Urothelium cell line (cell line): ENCODE measurements at regions not wholly inside any gene's neighbourhood (a gene's known extent, or its start where the extent isn't known, plus 50 kb on each side); places are given as distances from the start of the nearest gene placed in this dataset.

Experiments
- DNase-seq: peaks from one replicate; pipeline ENCODE4 v3.0.0; 2011; ENCODE audit warnings: low spot score, mixed read lengths
- FAIRE-seq: peaks from 2 replicates; lab custom pipeline; 2011; peaks lifted over from hg19 to GRCh38; lab: Jason Lieb, UNC

- DNase-seq (no peak), FAIRE-seq (no peak)
Measured at GRCh38 chr2:122737429-122738077, 982.1 kb downstream of the TSN start.

DNA sequence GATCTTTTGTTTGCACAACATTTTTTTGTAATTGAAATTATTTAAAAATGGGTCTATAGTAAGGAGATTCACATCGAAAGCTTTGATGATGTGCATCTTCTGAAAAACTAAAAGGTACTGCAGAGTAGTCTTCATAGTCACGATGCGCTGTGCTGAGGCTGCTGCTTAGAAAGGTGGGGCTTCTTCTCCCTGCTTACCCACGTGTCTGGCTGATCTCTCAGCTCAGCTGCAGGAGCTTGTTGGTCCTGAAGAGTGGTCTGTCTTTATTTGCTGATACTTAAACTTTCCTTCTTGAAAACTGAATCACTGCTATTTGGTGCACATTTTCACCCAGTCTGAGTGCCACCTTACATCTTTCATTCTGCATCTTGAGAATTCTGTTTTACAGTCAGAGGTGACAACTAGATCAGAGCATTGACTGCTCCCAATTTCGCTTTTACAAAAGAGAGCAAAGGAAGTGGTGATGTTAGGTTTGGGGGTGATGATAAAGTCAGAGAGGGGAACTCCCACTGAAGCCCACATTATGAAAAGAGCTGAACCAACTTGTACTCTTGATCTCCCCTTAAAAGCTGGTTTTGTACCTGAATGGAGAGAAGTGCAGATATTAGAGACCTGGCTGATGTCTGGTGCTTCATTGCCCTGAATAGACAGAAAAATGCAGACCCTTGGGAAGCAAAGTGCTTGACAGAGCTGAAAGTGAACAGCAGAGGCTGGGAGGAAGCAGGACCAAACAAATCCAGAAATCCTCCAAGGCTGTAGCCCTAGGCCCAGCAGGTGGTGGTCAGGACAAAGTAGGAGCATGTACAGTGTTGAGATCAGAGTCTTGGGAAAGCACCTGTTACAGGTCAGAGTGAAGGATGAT, 984.5 kb downstream of the TSN start:
- FAIRE-seq (no peak), DNase-seq (no peak)

DNA sequence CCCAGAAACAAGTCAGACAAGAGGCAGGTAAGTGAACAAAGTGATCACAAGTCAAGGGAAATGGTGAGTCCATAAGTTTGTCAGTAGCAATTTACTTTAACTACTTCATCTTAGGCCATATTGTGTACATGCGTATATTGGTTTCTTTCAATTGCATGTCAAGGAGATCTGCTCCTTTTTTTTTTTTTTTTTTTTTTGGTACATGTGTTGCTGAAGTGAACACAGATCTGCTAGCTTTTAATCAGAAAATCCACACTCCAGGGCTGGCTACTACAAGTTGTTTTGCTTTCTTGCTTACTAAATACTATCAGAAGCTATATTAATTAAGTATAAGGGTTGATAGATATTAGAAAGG, 985.1 kb downstream of the TSN start:
- FAIRE-seq = no peak
- DNase-seq = no peak

DNA sequence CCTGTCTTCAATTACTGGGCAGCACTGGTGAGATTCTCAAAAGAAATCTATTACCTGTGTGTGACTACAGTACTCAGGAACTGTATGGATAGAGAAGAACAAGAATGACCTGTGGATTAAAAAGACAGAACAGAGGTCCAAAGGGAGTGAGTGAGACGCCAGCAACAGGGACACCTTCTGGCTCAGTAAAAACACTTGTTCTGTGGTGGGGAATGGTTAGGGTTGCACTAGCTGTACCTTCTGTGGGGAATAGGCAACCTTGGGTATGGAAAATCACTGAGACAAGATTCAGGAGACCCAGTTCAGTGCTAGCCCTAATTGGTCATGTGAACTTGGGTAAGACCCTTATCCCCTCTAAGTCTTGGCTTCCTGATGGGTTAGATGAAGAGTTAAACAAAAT, 986.0 kb downstream of the TSN start:
- DNase-seq = no peak
- no peak for FAIRE-seq

GRCh38 chr2:122743021-122743675, 987.7 kb downstream of the TSN start:
- DNase-seq (no peak), FAIRE-seq (no peak)

GRCh38 chr2:122745603-122746002, 990.2 kb downstream of the TSN start:
- FAIRE-seq = peak; percentile 68
- no peak for DNase-seq

DNA sequence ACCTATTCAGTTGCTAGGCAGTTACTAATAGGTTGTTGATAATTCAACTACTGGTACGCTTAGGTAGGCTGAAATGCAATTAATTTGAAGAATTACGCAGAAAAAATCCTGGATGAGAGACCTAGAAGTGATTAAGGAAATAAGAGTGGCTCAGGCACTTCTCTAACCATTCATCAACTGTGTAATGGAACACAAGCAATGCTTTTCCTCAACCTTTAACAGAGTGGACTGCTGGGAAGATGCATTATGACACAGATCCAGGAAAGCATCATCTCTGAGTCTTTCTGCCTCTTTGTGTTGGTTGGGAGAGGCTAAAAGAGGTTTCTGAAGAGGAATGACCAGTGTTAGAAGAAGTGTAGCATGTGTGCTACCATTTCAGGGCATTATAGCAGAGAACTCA, 992.2 kb downstream of the TSN start:
- FAIRE-seq (peak; percentile 78), DNase-seq (no peak)

- FAIRE-seq (peak; percentile 72), DNase-seq (peak; percentile 68)
Measured at GRCh38 chr2:122748552-122749011, 993.1 kb downstream of the TSN start.

DNA sequence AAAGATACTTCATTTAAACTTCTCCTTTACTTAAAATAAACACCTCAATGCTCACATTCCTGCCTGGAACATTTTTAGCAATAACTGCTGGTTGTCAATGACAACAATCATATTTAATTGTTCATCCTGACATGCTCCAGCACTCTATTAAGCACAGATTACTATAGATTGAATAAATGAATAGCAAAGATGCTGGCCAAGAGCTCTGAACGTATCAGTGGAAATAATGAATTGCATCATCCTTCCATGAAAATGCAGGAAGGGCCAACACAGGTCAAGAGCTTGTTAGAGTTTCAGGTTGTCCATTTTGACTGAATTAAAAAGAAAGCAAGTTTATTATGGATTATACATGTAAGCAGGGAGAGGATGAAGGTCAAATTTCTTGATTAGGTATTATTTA, 994.0 kb downstream of the TSN start:
- no peak for FAIRE-seq
- DNase-seq = no peak

- FAIRE-seq (no peak), DNase-seq (no peak)
Measured at GRCh38 chr2:122750095-122750494, 994.6 kb downstream of the TSN start.

GRCh38 chr2:122750808-122751207, 995.4 kb downstream of the TSN start:
- FAIRE-seq (no peak), DNase-seq (no peak)

GRCh38 chr2:122753336-122753735, 997.9 kb downstream of the TSN start:
- DNase-seq (no peak), FAIRE-seq (no peak)

- no peak for FAIRE-seq
Measured at GRCh38 chr2:122754561-122754960, 999.1 kb downstream of the TSN start.

GRCh38 chr2:122755281-122755780, 999.9 kb downstream of the TSN start:
- FAIRE-seq = no peak
- no peak for DNase-seq

More at GRCh38 chr2:122754561-122754960, 999.1 kb downstream of the TSN start:
- no peak for DNase-seq

- DNase-seq (no peak), FAIRE-seq (no peak)
Measured at GRCh38 chr2:122758967-122759366, 1003.5 kb downstream of the TSN start.

GRCh38 chr2:122764014-122764413, 1008.6 kb downstream of the TSN start:
- no peak for DNase-seq
- FAIRE-seq = no peak

- DNase-seq (no peak), FAIRE-seq (no peak)
Measured at GRCh38 chr2:122780251-122780650, 1024.8 kb downstream of the TSN start.

- DNase-seq (no peak), FAIRE-seq (no peak)
Measured at GRCh38 chr2:122794100-122794499, 1038.6 kb downstream of the TSN start.

DNA sequence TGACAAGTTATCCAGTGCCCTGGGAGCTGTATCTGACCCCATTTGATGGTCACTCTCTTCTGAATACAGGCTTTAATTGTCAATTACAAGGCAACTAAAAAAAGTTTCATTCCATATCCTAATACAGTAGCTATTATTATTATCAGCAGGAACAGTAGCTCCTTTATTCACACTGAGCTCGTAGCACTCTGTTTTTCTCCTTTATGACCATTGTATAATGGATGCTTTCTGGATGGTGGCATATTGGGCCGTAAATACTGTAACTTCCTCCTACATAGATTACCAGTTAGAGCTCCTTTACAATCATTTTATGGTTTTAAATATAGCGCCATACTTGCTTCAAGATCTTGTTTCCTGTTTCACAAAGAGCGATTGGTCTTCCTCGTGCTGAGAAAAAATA, 1040.3 kb downstream of the TSN start:
- DNase-seq (no peak), FAIRE-seq (no peak)

DNA sequence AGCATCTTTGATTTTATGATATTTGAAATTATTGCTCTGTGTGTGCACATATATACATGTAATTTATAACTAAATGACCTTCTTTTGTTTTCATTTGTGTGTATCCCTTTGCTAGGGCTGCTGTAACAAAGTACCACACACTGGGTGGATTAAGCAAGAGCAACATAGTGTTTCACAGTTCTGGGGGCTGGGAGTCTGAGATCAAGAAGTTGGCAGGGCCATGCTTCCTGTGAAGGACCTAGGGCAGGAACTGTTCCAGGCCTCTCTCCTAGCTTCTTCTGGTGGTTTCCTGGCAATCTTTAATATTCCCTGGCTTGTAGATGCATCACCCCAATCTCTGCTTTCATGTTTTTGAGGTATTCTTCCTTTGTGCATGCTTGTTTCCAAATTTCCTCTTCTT, 1043.9 kb downstream of the TSN start:
- no peak for DNase-seq
- no peak for FAIRE-seq

GRCh38 chr2:122800781-122801180, 1045.3 kb downstream of the TSN start:
- peak; percentile 20 for FAIRE-seq

GRCh38 chr2:122804494-122804893, 1049.0 kb downstream of the TSN start:
- no peak for FAIRE-seq
- DNase-seq = no peak

More at GRCh38 chr2:122800781-122801180, 1045.3 kb downstream of the TSN start:
- DNase-seq = no peak
